Muscle layer of colon (tissue), 2 donors: ENCODE measurements at regions not wholly inside any gene's neighbourhood (a gene's known extent, or its start where the extent isn't known, plus 50 kb on each side); places are given as distances from the start of the nearest gene placed in this dataset.

ENCODE experiments used
- H3K27ac ChIP-seq: one replicate; pipeline ENCODE4 v1.7.0; 2013; ENCODE audit warnings: low read depth, mild to moderate bottlenecking, low read length, moderate library complexity
- H3K27me3 ChIP-seq, 2 donors: one replicate each; pipeline ENCODE4 v1.7.0; 2013; ENCODE audit warnings: low read length in 2 of 2, mild to moderate bottlenecking in 2 of 2; ENCODE audit not compliant: insufficient read depth in 2 of 2, control insufficient read depth in 1 of 2
- H3K36me3 ChIP-seq: one replicate; pipeline ENCODE4 v1.7.0; 2013; ENCODE audit warnings: mild to moderate bottlenecking, low read length; ENCODE audit not compliant: insufficient read depth
- H3K4me1 ChIP-seq: one replicate; pipeline ENCODE4 v1.7.0; 2013; ENCODE audit warnings: mild to moderate bottlenecking, low read length; ENCODE audit not compliant: insufficient read depth
- H3K4me3 ChIP-seq, 2 donors: one replicate each; pipeline ENCODE4 v1.7.0; 2013; ENCODE audit warnings: low read length in 2 of 2, low read depth in 1 of 2, mild to moderate bottlenecking in 1 of 2, moderate library complexity in 1 of 2
- H3K9ac ChIP-seq: one replicate; pipeline ENCODE4 v1.7.0; 2013; ENCODE audit warnings: low read length
- H3K9me3 ChIP-seq: one replicate; pipeline ENCODE4 v1.7.0; 2013; ENCODE audit warnings: mild to moderate bottlenecking, low read length
- donor health status: abdominal sarcoma.
- donor health status: Adenocarcinoma of cecum.

GRCh38 chr5:8958602-8959001 is 587.3 kb downstream of the SEMA5A start:
- Histone ChIP-seq H3K4me1 (no peaks in the 10 kb centered on the region), H3K27me3 (no peaks in the 10 kb centered on the region), H3K9ac (no peak overlapping the region), H3K27ac (no peak overlapping the region), H3K36me3 (no peaks in the 10 kb centered on the region), H3K4me3 (no peak overlapping the region), H3K9me3 (no peaks in the 10 kb centered on the region)

GRCh38 chr5:8961219-8961618 is 584.7 kb downstream of the SEMA5A start:
- Histone ChIP-seq H3K27me3 (no peaks in the 10 kb centered on the region), H3K9me3 (no peaks in the 10 kb centered on the region), H3K36me3 (no peaks in the 10 kb centered on the region), H3K4me1 (no peaks in the 10 kb centered on the region), H3K27ac (no peak overlapping the region), H3K9ac (no peak overlapping the region), H3K4me3 (no peak overlapping the region)

- H3K27me3 ChIP-seq, result no peaks in the 10 kb centered on the region
- H3K9me3 ChIP-seq, result no peaks in the 10 kb centered on the region
- H3K9ac ChIP-seq, result no peak overlapping the region
- H3K4me3 ChIP-seq, result no peak overlapping the region
- no peaks in the 10 kb centered on the region for H3K4me1 ChIP-seq
- H3K36me3 ChIP-seq, result no peaks in the 10 kb centered on the region
- H3K27ac ChIP-seq, result no peak overlapping the region
Observed at GRCh38 chr5:8961956-8962355, 583.9 kb downstream of the SEMA5A start.

GRCh38 chr5:8981016-8981415 is 564.9 kb downstream of the SEMA5A start:
- Histone ChIP-seq H3K27ac (no peak overlapping the region), H3K4me3 (no peak overlapping the region)

GRCh38 chr5:8981496-8981895 is 564.4 kb downstream of the SEMA5A start:
- no peaks in the 10 kb centered on the region for H3K27me3 ChIP-seq
- H3K9me3 ChIP-seq, result no peaks in the 10 kb centered on the region
- H3K4me1 ChIP-seq, result no peaks in the 10 kb centered on the region
- H3K36me3 ChIP-seq, result no peaks in the 10 kb centered on the region
- H3K9ac ChIP-seq, result no peak overlapping the region
- no peak overlapping the region for H3K4me3 ChIP-seq
- no peak overlapping the region for H3K27ac ChIP-seq

More at GRCh38 chr5:8981016-8981415, 564.9 kb downstream of the SEMA5A start:
- Histone ChIP-seq H3K4me1 (no peaks in the 10 kb centered on the region), H3K9ac (no peak overlapping the region), H3K27me3 (no peaks in the 10 kb centered on the region), H3K9me3 (no peaks in the 10 kb centered on the region), H3K36me3 (no peaks in the 10 kb centered on the region)

DNA sequence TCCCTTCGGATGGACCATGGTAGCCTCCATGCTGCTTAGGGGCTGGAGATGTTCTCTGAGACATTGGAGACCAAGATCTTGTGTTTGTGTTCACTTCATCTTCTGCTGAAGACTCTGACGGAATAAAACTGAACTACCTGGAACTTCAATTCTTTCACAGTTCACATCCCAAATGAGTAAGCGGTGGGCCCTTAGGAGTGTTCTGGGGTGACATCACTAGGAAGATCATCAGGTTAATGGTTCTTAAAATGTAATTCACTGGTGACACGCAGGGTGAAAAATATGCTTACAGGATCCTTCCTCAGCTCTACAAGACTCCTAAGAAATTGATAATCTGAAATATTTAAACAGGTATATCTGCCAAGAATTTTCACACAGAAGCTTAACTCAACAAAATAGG is 561.5 kb downstream of the SEMA5A start:
- Histone ChIP-seq H3K4me3 (no peak overlapping the region), H3K36me3 (no peaks in the 10 kb centered on the region), H3K27ac (no peak overlapping the region), H3K4me1 (no peaks in the 10 kb centered on the region), H3K9ac (no peak overlapping the region), H3K27me3 (no peaks in the 10 kb centered on the region), H3K9me3 (no peaks in the 10 kb centered on the region)
